CD14-positive monocyte (primary cell): ENCODE measurements at regions not wholly inside any gene's neighbourhood (a gene's known extent, or its start where the extent isn't known, plus 50 kb on each side); places are given as distances from the start of the nearest gene placed in this dataset.

Experiments
- DNase-seq, 3 donors: peaks; one replicate each; pipeline ENCODE4 v3.0.0-alpha.2; 2011 to 2022
- H2AFZ ChIP-seq: 2 replicates; pipeline ENCODE4 v1.6.0; 2012; ENCODE audit warnings: mild to moderate bottlenecking, low read depth, low read length, inconsistent platforms; ENCODE audit not compliant: insufficient read depth, poor library complexity, severe bottlenecking
- H3K27ac ChIP-seq, 2 donors: 1 replicate in 1 of 2; 2 replicates in 1 of 2; pipeline ENCODE4 v1.5.1; 2012 to 2013; ENCODE audit warnings: low read length in 2 of 2, control low read depth in 1 of 2, inconsistent platforms in 1 of 2, low read depth in 1 of 2, mild to moderate bottlenecking in 1 of 2
- H3K27me3 ChIP-seq, 2 donors: one replicate each; pipeline versions ENCODE4 v1.6.0 to v1.6.1; 2011 to 2013; ENCODE audit warnings: low read length in 2 of 2; ENCODE audit not compliant: control insufficient read depth in 2 of 2, insufficient read depth in 2 of 2
- H3K36me3 ChIP-seq, 2 donors: replicated peaks in 1 of 2; 1 replicate in 1 of 2; 2 replicates in 1 of 2; pipeline versions ENCODE4 v1.5.1 to v1.6.1; 2012 to 2013; ENCODE audit warnings: low read length in 2 of 2, control low read depth in 1 of 2, inconsistent platforms in 1 of 2, mild to moderate bottlenecking in 1 of 2; ENCODE audit not compliant: insufficient read depth in 2 of 2, control insufficient read depth in 1 of 2
- H3K4me1 ChIP-seq, 2 donors: 1 replicate in 1 of 2; 2 replicates in 1 of 2; pipeline versions ENCODE4 v1.5.1 to v1.6.1; 2012 to 2013; ENCODE audit warnings: low read length in 2 of 2, control low read depth in 1 of 2, inconsistent platforms in 1 of 2, mild to moderate bottlenecking in 1 of 2, moderate library complexity in 1 of 2; ENCODE audit not compliant: insufficient read depth in 2 of 2, control insufficient read depth in 1 of 2
- H3K4me2 ChIP-seq: replicated peaks from 2 replicates; pipeline ENCODE3; 2012; ENCODE audit warnings: low read length, moderate library complexity, mild to moderate bottlenecking; ENCODE audit not compliant: poor library complexity, severe bottlenecking; ENCODE audit errors: extremely low read depth
- H3K4me3 ChIP-seq, 3 experiments: fragments of 200-600 bp in 1 of 3; sonication (generic) in 1 of 3; replicated peaks in 1 of 3; 1 replicate in 2 of 3; 2 replicates in 1 of 3; pipeline ENCODE4 v1.5.1; 2011 to 2013; ENCODE audit warnings: low read length in 3 of 3, mild to moderate bottlenecking in 3 of 3, control low read depth in 2 of 3, low read depth in 2 of 3, inconsistent platforms in 1 of 3, moderate library complexity in 1 of 3
- H3K79me2 ChIP-seq: 2 replicates; pipeline ENCODE4 v1.6.0; 2012; ENCODE audit warnings: mild to moderate bottlenecking, control low read depth, inconsistent platforms, low read length, moderate library complexity; ENCODE audit not compliant: insufficient read depth
- H3K9ac ChIP-seq: 2 replicates; pipeline ENCODE4 v1.6.0; 2017; ENCODE audit warnings: low read length, mild to moderate bottlenecking; ENCODE audit not compliant: insufficient read depth, poor library complexity, severe bottlenecking
- H3K9me3 ChIP-seq, 2 donors: replicated peaks in 1 of 2; 1 replicate in 1 of 2; 2 replicates in 1 of 2; pipeline versions ENCODE4 v1.5.1 to v1.6.1; 2012 to 2013; ENCODE audit warnings: low read length in 2 of 2, control low read depth in 1 of 2; ENCODE audit not compliant: control insufficient read depth in 1 of 2, insufficient read depth in 1 of 2
- H4K20me1 ChIP-seq: 2 replicates; pipeline ENCODE4 v1.6.0; 2012; ENCODE audit warnings: mild to moderate bottlenecking, low read length, control low read depth, moderate library complexity; ENCODE audit not compliant: insufficient read depth
- H3K27ac Mint-ChIP-seq, 7 donors: one replicate each; pipeline ENCODE4 v1.8.0; 2020; ENCODE audit warnings: mild to moderate bottlenecking in 7 of 7, mixed read lengths in 7 of 7, moderate library complexity in 6 of 7, inconsistent platforms in 2 of 7
- H3K27me3 Mint-ChIP-seq, 3 donors: one replicate each; pipeline ENCODE4 v1.8.0; 2021 to 2022; ENCODE audit warnings: low read depth in 3 of 3, mild to moderate bottlenecking in 3 of 3, mixed read lengths in 3 of 3, moderate library complexity in 3 of 3, inconsistent platforms in 1 of 3
- H3K36me3 Mint-ChIP-seq, 2 donors: one replicate each; pipeline ENCODE4 v1.8.0; 2020; ENCODE audit warnings: mixed read lengths in 2 of 2, inconsistent platforms in 1 of 2, mild to moderate bottlenecking in 1 of 2
- H3K4me1 Mint-ChIP-seq: one replicate; pipeline ENCODE4 v1.8.0; 2020; ENCODE audit warnings: mild to moderate bottlenecking, mixed read lengths
- H3K4me3 Mint-ChIP-seq, 2 donors: one replicate each; pipeline ENCODE4 v1.8.0; 2020; ENCODE audit warnings: mild to moderate bottlenecking in 2 of 2, mixed read lengths in 2 of 2, moderate library complexity in 1 of 2
- H3K9me3 Mint-ChIP-seq, 7 donors: one replicate each; pipeline ENCODE4 v1.8.0; 2020 to 2022; ENCODE audit warnings: mixed read lengths in 7 of 7, mild to moderate bottlenecking in 6 of 7, moderate library complexity in 6 of 7, inconsistent platforms in 2 of 7
- WGBS: methylation state at CpG from one replicate; pipeline ENCODE4 v1.1.5; 2013; ENCODE audit warnings: missing lambda C conversion rate; ENCODE audit not compliant: insufficient coverage; 5-methylcytosine and 5-hydroxymethylcytosine counted together
- intact Hi-C, 2 donors: fragments of 100-400 bp; cut with micrococcal nuclease; formaldehyde crosslinking; loops; one replicate each; pipeline versions ENCODE4 v1.15.0 to v1.15.1; 2023
- TF ChIP-seq, protein P1 (sequence below): fragments of 200-600 bp; IDR thresholded peaks from one replicate; pipeline ENCODE4 v1.8.0; 2022; ENCODE audit warnings: antibody characterized with exemption, mild to moderate bottlenecking

DNA sequence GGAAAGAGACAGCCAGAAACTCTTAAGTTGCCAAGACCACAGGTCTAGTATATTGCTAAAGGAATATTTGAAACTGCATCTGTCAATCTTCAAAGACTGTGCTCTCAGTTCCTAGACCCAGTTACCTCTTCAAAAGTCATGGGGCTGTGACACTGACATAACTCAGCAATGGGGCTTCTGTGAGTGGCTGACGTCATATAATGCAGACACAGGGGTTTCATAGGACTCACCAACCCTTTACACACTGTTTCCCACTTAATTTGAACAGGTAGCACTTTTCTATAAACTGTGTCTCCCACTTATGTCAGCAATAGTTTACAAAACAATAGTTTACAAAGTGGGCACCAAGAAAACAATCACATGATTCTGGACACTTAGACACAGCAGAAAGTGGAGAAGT, 158.4 kb downstream of the GALC start:
- peaks cover 0 to 2% (median 0%) of the 10 kb centered on the region in 7 donors for H3K9me3 Mint-ChIP-seq
- H3K36me3 Mint-ChIP-seq, result no peaks in the 10 kb centered on the region
- no peaks in the 10 kb centered on the region for H3K4me1 Mint-ChIP-seq
- no peaks in the 10 kb centered on the region for H3K36me3 ChIP-seq
- no peaks in the 10 kb centered on the region for H3K79me2 ChIP-seq
- H3K27me3 Mint-ChIP-seq, result no peaks in the 10 kb centered on the region
- H3K4me3 ChIP-seq, result no peak overlapping the region
- no peak overlapping the region for H3K27ac Mint-ChIP-seq
- H3K4me3 Mint-ChIP-seq, result no peak overlapping the region
- H3K27me3 ChIP-seq, result no peaks in the 10 kb centered on the region
- H3K4me1 ChIP-seq, result no peaks in the 10 kb centered on the region
- H3K27ac ChIP-seq, result no peak overlapping the region
- intact Hi-C loops, result no loop called here
- TF ChIP-seq, protein P1, sequence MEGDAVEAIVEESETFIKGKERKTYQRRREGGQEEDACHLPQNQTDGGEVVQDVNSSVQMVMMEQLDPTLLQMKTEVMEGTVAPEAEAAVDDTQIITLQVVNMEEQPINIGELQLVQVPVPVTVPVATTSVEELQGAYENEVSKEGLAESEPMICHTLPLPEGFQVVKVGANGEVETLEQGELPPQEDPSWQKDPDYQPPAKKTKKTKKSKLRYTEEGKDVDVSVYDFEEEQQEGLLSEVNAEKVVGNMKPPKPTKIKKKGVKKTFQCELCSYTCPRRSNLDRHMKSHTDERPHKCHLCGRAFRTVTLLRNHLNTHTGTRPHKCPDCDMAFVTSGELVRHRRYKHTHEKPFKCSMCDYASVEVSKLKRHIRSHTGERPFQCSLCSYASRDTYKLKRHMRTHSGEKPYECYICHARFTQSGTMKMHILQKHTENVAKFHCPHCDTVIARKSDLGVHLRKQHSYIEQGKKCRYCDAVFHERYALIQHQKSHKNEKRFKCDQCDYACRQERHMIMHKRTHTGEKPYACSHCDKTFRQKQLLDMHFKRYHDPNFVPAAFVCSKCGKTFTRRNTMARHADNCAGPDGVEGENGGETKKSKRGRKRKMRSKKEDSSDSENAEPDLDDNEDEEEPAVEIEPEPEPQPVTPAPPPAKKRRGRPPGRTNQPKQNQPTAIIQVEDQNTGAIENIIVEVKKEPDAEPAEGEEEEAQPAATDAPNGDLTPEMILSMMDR, result no peak
- no peaks in the 10 kb centered on the region for H4K20me1 ChIP-seq
- no peak overlapping the region for H3K4me2 ChIP-seq
- no peak for DNase-seq
- no peak overlapping the region for H3K9ac ChIP-seq
- H2AFZ ChIP-seq, result no peak overlapping the region
- WGBS, result 100% methylated on average over 1 of the region's 1 CpG
- no peaks in the 10 kb centered on the region for H3K9me3 ChIP-seq

DNA sequence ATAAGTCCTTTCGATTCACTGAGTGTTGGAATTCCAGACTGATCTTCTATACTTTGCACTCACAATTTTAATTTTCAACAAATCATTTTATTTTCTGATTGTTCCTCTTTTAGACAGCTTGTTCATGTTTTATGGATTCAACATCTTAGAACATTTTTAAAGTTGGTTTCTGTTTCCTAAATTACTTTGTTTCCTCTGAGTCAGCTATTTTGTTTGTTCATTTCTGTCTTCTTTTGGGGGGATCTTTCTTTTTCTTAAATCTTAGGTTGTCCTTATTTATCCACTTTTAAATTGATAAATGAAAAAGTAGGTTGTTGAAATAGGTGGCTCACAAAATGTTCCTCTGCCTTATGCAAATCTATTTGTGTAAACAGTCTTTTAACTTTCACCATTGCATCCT, 160.0 kb downstream of the GALC start:
- peaks cover 0 to 2% (median 0%) of the 10 kb centered on the region in 7 donors for H3K9me3 Mint-ChIP-seq
- H3K4me3 Mint-ChIP-seq, result no peak overlapping the region
- TF ChIP-seq, protein P1, result no peak
- intact Hi-C loops, result no loop called here
- H3K27me3 Mint-ChIP-seq, result no peaks in the 10 kb centered on the region
- WGBS, result no CpG with 5 or more reads among the region's 1 CpG
- H3K4me3 ChIP-seq, result no peak overlapping the region
- H3K4me1 ChIP-seq, result no peaks in the 10 kb centered on the region
- no peaks in the 10 kb centered on the region for H3K4me1 Mint-ChIP-seq
- H4K20me1 ChIP-seq, result no peaks in the 10 kb centered on the region
- H3K9me3 ChIP-seq, result no peaks in the 10 kb centered on the region
- H3K36me3 Mint-ChIP-seq, result no peaks in the 10 kb centered on the region
- no peaks in the 10 kb centered on the region for H3K36me3 ChIP-seq
- H3K27ac ChIP-seq, result no peak overlapping the region
- no peaks in the 10 kb centered on the region for H3K27me3 ChIP-seq
- no peak overlapping the region for H3K9ac ChIP-seq
- no peak overlapping the region for H3K4me2 ChIP-seq
- H3K79me2 ChIP-seq, result no peaks in the 10 kb centered on the region
- no peak overlapping the region for H3K27ac Mint-ChIP-seq
- DNase-seq, result no peak
- no peak overlapping the region for H2AFZ ChIP-seq
